ENCODE measurements at regions not wholly inside any gene's neighbourhood (a gene's known extent, or its start where the extent isn't known, plus 50 kb on each side); places are given as distances from the start of the nearest gene placed in this dataset.

- no peak for DNase-seq
Observed at GRCh38 chr16:59260892-59261291, 526.8 kb upstream of the GOT2 start.

- no peak for DNase-seq
Observed at GRCh38 chr16:59259950-59260319, 525.8 kb upstream of the GOT2 start.

GRCh38 chr16:59259074-59259949 lies 525.2 kb upstream of the GOT2 start:
- peak in 1 of 5 experiments; percentile 23 for DNase-seq

- DNase-seq: no peak
Observed at GRCh38 chr16:59252317-59252716, 518.2 kb upstream of the GOT2 start.

GRCh38 chr16:59249011-59249410 lies 514.9 kb upstream of the GOT2 start:
- no peak for DNase-seq

- no peak for DNase-seq
Observed at GRCh38 chr16:59242556-59242955, 508.4 kb upstream of the GOT2 start.

GRCh38 chr16:59238246-59238645 lies 504.1 kb upstream of the GOT2 start:
- no peak for DNase-seq

GRCh38 chr16:59236804-59237458 lies 502.8 kb upstream of the GOT2 start:
- no peak for DNase-seq

GRCh38 chr16:59224401-59224800 lies 490.3 kb upstream of the GOT2 start:
- no peak for DNase-seq

- DNase-seq: no peak
Observed at GRCh38 chr16:59220011-59220410, 485.9 kb upstream of the GOT2 start.

- DNase-seq: no peak
Observed at GRCh38 chr16:59216291-59216690, 482.2 kb upstream of the GOT2 start.

GRCh38 chr16:59214455-59214854 lies 480.3 kb upstream of the GOT2 start:
- DNase-seq: no peak

GRCh38 chr16:59213952-59214351 lies 479.8 kb upstream of the GOT2 start:
- no peak for DNase-seq

GRCh38 chr16:59212492-59213024 lies 478.4 kb upstream of the GOT2 start:
- DNase-seq: no peak

GRCh38 chr16:59210955-59211541 lies 476.9 kb upstream of the GOT2 start:
- no peak for DNase-seq

GRCh38 chr16:59205403-59205802 lies 471.3 kb upstream of the GOT2 start:
- DNase-seq: no peak

- DNase-seq: no peak
Observed at GRCh38 chr16:59204589-59204988, 470.5 kb upstream of the GOT2 start.

- DNase-seq: no peak
Observed at GRCh38 chr16:59202233-59202862, 468.2 kb upstream of the GOT2 start.

- DNase-seq: no peak
Observed at GRCh38 chr16:59201821-59202220, 467.7 kb upstream of the GOT2 start.

- DNase-seq: no peak
Observed at GRCh38 chr16:59201160-59201559, 467.0 kb upstream of the GOT2 start.

- DNase-seq: no peak
Observed at GRCh38 chr16:59198487-59198886, 464.4 kb upstream of the GOT2 start.

GRCh38 chr16:59195242-59195641 lies 461.1 kb upstream of the GOT2 start:
- no peak for DNase-seq

GRCh38 chr16:59193637-59194036 lies 459.5 kb upstream of the GOT2 start:
- DNase-seq: no peak
